ENCODE measurements at regions not wholly inside any gene's neighbourhood (a gene's known extent, or its start where the extent isn't known, plus 50 kb on each side); places are given as distances from the start of the nearest gene placed in this dataset.

DNA sequence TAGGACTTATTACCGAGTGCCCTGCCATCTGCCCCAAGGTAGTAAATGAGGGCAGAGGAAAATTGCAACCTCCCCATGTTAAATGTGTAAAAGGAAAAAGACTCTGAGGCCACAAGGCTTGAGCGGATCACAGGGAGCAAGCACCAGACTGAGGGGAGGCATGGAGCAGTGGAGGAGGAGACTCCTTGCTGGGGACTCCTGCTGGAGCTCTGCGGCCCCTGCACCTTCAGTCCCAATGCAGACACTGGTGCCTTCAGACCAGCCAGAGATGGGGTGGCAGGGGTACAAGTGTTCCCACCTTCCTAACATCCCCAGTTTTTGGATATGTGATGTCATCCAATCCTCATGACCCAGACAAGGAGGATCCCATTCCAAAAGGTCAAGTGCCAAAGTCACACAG is 128.4 kb upstream of the NGF start:
- no peak for TF ChIP-seq POLR2A (IDR thresholded peaks at IDR 0.05)
- TF ChIP-seq, protein P1, sequence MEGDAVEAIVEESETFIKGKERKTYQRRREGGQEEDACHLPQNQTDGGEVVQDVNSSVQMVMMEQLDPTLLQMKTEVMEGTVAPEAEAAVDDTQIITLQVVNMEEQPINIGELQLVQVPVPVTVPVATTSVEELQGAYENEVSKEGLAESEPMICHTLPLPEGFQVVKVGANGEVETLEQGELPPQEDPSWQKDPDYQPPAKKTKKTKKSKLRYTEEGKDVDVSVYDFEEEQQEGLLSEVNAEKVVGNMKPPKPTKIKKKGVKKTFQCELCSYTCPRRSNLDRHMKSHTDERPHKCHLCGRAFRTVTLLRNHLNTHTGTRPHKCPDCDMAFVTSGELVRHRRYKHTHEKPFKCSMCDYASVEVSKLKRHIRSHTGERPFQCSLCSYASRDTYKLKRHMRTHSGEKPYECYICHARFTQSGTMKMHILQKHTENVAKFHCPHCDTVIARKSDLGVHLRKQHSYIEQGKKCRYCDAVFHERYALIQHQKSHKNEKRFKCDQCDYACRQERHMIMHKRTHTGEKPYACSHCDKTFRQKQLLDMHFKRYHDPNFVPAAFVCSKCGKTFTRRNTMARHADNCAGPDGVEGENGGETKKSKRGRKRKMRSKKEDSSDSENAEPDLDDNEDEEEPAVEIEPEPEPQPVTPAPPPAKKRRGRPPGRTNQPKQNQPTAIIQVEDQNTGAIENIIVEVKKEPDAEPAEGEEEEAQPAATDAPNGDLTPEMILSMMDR (IDR thresholded peaks at IDR 0.05 in 4 of 5, conservative IDR thresholded peaks at IDR 0.05 in 1 of 5): no peak
- Histone ChIP-seq H3K27ac (no peak overlapping the region), H3K9me3 (no peaks in the 10 kb centered on the region), H3K4me1 (no peaks in the 10 kb centered on the region), H3K27me3 (no peaks in the 10 kb centered on the region), H3K4me3 (no peak overlapping the region), H3K36me3 (no peaks in the 10 kb centered on the region)
- DNase-seq (no peak), ATAC-seq (no peak)
- in situ Hi-C loops (cut with MboI; ENCODE audit: low sequenced_read_pairs in 4 of 4) (loop anchor here in 1 of 4 donors (5.0 kb wide), 1 partner anchor 329 kb away; no protein-coding TSS in a partner anchor), intact Hi-C loops (cut with DNase I; ENCODE audit: low total_unique reads) (loop anchor here (10.0 kb wide), 1 partner anchor 482 kb away; no protein-coding TSS in a partner anchor)

DNA sequence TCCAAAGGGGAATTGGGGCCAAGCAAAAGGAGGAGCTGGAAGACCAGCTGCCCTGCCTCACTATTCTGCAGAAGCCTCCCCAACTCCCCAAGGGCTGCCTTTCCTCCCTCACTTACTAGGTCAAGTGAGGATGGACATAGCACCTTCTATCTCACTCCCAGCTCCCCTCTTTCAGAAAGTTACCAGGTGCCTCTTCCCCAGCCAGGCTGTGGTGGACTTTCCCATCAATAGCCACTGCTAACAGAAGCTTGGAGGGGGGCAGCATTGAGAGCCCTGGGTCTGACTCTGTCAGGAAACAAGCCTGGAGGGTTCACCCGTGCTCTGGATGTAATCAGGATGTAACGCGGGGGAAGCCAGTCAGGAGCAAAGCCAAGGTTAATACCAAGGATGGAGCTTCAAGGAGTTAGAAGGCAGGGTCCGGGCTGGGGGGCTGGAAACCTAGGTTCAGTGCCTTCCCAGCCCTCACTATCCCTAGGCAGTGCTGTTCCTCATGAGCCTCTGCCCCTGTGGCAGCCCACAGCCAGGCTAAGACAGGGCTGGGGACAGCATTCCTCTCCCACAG is 127.8 kb upstream of the NGF start:
- intact Hi-C loops (cut with DNase I; ENCODE audit: low total_unique reads): loop anchor here (10.0 kb wide), 1 partner anchor 481 kb away; no protein-coding TSS in a partner anchor
- in situ Hi-C loops (cut with MboI; ENCODE audit: low sequenced_read_pairs in 4 of 4): loop anchor here in 1 of 4 donors (5.0 kb wide), 1 partner anchor 329 kb away; no protein-coding TSS in a partner anchor

DNA sequence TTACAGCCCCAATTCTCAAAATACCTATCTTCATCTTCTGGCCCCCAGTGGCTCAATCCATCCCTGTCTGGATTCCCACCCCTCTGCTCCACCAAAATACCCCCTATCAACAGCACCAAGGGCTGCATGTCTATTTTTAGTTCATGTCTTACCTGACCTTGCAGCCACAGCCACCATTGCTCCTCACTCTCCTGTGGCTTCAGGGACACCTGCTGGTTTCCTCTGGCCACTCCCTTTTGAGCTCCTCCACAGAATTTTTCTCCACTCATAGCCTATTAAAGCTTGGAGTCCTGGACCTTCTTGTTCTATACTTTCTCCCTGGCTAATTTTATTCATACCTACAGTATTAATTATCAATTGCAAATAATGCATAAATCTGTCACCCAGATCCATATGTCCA is 125.3 kb upstream of the NGF start:
- Histone ChIP-seq H3K9me3 (no peaks in the 10 kb centered on the region), H3K4me1 (no peaks in the 10 kb centered on the region), H3K4me3 (no peak overlapping the region), H3K36me3 (no peaks in the 10 kb centered on the region), H3K27ac (no peak overlapping the region), H3K27me3 (no peaks in the 10 kb centered on the region)
- DNase-seq (no peak), ATAC-seq (no peak)
- no peak for TF ChIP-seq POLR2A (IDR thresholded peaks at IDR 0.05)
- TF ChIP-seq, protein P1 (IDR thresholded peaks at IDR 0.05 in 4 of 5, conservative IDR thresholded peaks at IDR 0.05 in 1 of 5): no peak
- in situ Hi-C loops (cut with MboI; ENCODE audit: low sequenced_read_pairs in 4 of 4) (no loop called here), intact Hi-C loops (cut with DNase I; ENCODE audit: low total_unique reads) (loop anchor here (10.0 kb wide), 1 partner anchor 479 kb away; no protein-coding TSS in a partner anchor)

More for the DNA sequence above, 127.8 kb upstream of the NGF start:
- no peaks in the 10 kb centered on the region for H3K9me3 ChIP-seq
- ATAC-seq (no peak), DNase-seq (no peak)
- H3K27me3 ChIP-seq: no peaks in the 10 kb centered on the region
- TF ChIP-seq, protein P1 (IDR thresholded peaks at IDR 0.05 in 4 of 5, conservative IDR thresholded peaks at IDR 0.05 in 1 of 5): no peak
- no peak for TF ChIP-seq POLR2A (IDR thresholded peaks at IDR 0.05)
- no peak overlapping the region for H3K27ac ChIP-seq
- H3K4me1 ChIP-seq: no peaks in the 10 kb centered on the region
- H3K36me3 ChIP-seq: no peaks in the 10 kb centered on the region
- no peak overlapping the region for H3K4me3 ChIP-seq

DNA sequence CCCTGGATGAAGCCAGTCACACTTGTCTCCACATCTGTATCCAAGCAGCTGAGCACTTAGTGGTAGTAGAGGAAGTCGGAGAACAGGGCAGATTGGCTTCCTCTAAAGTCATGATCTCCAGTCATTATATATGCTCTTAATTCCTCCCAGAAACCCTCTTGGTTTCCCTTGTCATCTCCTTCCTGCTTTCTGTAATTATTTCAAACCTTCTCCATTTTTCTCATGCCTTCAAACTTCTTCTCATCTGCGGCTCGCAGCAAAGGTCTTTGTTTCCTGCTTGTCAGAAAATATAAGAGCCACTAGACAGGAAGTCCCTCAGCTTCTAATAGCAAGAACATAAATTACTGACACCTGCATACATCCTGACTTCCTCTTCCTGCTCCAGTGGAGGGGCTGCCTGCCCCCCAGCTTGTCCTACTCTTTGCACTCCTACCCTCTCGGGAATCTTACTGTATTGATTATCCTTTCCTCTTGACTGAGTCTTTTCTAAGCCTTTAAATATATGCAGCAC is 124.6 kb upstream of the NGF start:
- Histone ChIP-seq H3K9me3 (no peaks in the 10 kb centered on the region), H3K27me3 (no peaks in the 10 kb centered on the region), H3K27ac (no peak overlapping the region), H3K36me3 (no peaks in the 10 kb centered on the region), H3K4me3 (no peak overlapping the region), H3K4me1 (no peaks in the 10 kb centered on the region)
- intact Hi-C loops (cut with DNase I; ENCODE audit: low total_unique reads): loop anchor here (10.0 kb wide), 1 partner anchor 478 kb away; no protein-coding TSS in a partner anchor
- ATAC-seq (no peak), DNase-seq (no peak)
- in situ Hi-C loops (cut with MboI; ENCODE audit: low sequenced_read_pairs in 4 of 4): no loop called here
- no peak for TF ChIP-seq POLR2A (IDR thresholded peaks at IDR 0.05)
- TF ChIP-seq, protein P1 (IDR thresholded peaks at IDR 0.05 in 4 of 5, conservative IDR thresholded peaks at IDR 0.05 in 1 of 5): no peak

All from gastrocnemius medialis (tissue), 4 donors.